Hematopoietic multipotent progenitor cell treated with erythropoietin and hydrocortisone succinate and interleukin-3 and kit ligand, for 4 days (in vitro differentiated cells): ENCODE measurements at regions not wholly inside any gene's neighbourhood (a gene's known extent, or its start where the extent isn't known, plus 50 kb on each side); places are given as distances from the start of the nearest gene placed in this dataset.

Source experiments
- DNase-seq: peaks from one replicate; pipeline ENCODE4 v3.0.0-alpha.2; 2015

DNA sequence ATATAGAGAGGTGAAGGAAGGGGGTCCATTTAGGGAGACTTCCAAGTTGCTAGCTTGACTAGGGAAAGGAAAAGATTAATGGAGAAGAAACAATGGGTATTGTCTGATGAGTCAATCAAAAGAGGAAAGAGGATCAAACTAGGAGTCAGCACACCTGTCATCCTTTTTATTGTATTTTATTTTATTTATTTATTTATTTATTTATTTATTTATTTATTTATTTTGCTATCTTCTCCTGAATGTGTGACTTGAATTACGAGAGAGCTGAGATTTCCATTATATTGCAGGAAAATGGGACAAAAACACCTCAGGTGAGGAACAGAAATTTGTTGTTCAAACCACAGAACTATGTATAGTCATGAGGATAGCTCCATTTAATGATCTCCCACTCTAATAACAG is 58.9 kb downstream of the NUDT11 start:
- DNase-seq: no peak

DNA sequence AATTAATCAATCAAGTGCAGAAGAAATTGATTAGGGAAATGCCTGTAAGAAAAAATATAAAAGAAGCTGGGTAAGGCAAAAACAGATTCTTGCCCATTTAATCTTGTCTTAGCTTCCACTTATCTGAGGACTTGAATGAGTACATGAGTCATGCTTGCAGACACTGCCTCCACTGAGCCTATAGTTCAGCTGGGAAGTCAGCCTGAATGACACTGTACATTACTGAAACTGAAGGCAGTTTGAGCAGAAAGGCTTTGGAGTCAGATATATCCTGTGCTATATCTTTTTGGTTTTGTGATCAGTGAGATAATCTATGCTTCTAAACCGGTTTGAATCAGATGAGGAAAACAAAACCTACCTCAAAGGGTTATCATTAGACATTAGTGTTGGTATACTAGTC is 61.3 kb downstream of the NUDT11 start:
- no peak for DNase-seq

DNA sequence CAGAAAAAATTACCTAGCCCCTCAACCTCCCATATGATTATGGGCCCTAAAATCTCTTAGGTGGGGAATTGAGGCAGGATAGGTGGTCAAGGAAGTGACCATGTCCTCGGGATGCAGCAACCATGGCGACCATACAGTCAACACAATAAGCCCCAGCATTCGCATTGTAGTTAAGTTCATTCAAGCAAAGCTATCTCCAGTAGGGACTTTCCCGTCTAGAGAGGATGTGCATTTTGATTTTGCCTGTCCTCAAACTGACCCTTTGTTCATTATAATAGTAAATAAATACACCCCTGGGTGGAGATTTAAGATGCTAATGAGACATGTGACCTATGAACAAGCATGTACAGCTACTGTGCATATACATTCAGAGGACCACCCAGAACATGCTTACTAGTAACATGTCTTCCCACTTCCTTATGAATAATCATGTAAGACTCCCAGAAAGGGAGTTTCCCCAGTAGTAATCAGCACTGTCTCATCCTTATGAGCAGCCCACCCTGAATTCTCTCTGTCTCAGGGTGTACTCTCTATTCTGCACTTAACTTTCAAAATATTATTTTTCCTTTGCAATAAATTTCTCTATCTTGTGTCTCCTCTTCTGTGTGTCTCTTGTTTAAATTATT is 74.3 kb downstream of the NUDT11 start:
- no peak for DNase-seq

DNA sequence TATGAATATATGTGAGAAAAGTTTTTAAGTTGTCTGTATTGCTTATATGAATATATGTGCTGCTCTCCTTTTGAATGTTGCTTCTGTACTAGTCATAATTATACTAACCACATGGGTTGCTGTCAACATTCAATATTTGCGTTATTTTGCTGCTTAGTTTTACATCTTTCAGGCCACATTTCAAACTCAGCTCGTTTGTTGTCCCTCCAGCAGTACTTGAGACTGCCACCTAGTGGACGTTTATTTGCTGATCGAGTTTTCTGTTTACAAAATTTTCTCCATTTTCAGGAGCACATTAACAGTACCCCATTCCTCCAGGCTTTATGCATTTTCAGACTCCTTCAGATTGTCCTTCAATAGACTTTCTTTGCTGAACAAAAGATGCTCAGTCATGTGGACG is 75.8 kb downstream of the NUDT11 start:
- peak; percentile 71 for DNase-seq

DNA sequence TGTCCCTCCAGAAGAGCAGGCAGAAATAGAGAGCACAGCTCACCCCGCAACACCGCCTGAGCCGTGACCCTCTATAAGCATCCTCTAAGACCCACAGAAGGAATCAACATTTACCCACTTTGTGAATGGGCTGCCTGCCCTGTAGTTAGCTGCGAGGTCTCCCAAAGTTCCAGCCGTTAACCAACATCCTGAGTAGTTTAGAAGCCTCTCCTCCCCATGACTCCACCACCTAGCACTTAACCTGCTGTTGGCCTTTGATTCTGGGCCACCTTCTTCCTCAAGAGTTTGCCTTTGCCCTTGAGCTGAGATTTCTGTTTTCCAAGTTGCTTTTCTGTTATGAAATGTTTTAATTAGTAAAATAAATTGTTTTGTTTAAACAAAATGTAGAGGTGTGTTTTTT is 75.8 kb downstream of the NUDT10 start:
- no peak for DNase-seq

DNA sequence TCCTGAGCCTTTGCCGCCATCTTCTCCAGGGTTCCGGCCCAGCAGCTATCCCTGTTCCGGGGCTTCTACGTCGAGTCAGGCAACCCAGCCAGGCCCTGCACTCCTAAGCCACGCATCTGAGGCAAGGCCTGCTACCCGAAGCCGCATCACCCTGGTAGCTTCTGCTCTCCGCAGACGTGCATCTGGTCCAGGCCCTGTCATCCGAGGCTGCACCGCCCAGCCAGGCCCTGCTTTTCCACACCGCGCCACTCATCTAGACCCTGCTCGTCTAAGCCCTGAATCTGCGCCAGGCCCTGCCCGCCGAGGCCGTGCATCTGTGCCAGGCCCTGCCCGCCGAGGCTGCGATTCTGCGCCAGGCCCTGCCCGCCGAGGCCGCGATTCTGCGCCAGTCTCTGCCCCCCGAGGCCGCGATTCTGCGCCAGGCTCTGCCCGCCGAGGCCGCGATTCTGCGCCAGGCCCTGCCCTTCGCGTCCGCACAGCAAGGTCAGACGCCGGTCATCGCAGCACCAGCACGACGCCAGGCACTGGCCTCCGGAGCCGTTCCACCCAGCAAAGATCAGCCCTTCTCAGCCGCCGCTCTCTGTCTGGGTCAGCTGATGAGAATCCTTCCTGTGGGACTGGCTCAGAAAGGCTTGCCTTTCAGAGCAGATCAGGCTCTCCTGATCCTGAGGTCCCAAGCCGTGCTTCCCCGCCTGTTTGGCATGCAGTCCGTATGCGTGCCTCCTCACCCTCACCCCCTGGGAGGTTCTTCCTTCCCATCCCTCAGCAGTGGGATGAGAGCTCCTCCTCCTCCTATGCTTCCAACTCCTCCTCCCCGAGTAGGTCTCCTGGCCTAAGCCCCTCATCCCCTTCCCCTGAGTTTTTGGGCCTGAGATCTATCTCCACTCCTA is 75.1 kb downstream of the NUDT10 start:
- DNase-seq: no peak

DNA sequence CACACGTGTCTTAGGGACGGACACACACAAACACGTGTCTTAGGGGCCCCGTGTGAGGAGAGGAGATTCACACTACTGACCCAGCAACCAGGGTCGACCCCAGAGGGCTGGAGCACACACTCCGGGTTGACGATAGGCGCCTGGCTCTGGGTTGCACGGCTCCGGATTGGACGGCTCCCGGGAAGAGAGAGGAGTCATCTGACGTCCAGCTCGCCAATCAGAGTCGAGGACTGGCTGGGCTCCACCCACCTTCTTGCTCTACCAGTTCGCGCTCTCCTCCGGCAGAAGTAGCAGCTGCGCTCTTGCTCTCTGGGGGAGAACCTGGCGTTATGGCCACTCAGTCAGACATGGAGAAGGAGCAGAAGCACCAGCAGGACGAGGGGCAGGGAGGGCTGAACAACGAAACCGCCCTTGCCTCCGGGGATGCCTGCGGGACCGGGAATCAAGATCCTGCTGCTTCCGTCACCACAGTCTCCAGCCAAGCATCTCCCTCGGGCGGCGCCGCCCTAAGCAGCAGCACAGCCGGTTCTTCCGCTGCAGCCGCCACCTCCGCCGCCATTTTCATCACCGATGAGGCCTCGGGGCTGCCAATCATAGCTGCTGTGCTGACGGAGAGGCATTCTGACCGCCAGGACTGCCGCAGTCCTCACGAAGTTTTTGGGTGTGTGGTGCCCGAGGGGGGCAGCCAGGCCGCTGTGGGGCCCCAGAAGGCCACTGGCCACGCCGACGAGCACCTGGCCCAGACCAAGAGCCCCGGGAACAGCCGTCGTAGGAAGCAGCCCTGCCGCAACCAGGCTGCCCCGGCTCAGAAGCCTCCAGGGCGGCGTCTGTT is 74.3 kb downstream of the NUDT10 start:
- no peak for DNase-seq

DNA sequence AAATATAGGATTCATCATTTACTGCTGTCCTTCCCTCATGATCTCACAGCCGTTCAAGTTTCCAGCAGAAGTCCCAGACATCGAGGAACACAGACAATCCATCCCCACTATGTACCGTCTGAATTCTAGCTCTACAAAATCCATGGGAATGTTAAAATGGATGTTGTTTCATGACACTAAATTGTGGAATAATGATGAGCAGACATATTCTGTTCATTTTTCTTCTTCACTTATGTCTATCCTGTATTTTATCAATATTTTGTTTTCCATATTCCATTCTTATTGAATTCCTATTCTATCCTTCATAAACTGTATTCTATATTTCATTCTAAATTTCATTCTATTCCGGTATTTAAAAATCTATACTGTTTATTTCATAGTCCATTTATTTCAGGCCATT is 71.8 kb downstream of the NUDT10 start:
- no peak for DNase-seq

DNA sequence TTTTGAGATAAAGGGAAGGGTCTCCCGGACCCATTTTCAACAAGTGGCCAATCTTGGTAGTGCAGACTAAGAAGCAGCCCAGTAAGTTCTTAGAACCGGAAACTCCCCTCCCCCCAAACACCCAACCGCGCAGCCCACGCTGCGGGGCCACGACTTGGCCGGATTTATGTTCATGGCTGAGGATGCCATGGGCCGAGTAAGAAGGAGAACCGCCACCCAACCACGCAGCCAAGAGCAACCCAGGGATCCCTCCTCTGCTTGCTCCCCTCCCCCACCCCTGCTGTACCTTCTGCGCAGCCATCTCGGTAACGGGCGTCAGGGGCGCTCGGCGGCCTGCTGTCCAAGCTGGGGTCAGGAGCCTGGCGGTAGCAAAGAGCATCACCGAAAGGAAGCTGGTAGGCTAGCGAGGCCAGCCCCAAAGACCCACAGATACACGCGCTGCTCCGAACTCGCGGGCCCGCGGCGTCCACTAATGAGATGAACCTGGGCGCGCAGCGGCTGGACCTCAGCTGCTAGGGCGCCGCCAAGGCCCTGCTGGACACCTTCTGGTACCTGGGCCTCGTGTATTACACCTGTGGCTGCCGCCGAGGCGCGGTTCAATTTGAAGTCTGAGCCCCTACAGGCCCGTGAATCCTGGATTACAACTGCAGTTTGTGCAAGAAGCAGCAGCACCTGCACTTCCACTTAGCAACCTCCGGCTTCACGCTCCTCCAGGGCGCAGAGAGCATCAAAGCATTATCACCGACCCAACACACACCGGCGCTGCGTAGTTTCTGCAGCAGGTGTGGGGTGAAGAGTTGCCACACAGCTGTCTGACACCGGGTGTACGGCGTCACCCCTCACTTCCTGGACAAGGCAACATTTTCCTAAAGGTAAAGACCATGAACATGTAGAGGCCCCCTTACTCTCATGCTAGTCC is 63.4 kb downstream of the NUDT10 start:
- peak; percentile 51 for DNase-seq

DNA sequence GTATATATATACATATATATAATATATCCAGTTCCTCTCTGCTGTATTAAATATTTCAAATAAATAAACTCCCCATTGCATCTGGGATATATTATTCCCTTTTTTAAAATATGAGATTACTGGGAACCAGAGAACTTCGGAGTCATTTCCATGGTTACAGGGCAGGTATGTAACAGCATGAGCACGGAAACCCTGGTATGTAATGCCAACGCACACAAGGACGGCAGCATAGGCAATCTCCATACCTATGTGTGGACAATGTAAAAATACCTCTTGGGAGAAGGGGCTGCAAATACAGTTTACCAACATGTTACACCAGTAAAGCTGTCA is 62.8 kb downstream of the NUDT10 start:
- DNase-seq: no peak
